GM19455 (cell line): ENCODE measurements at regions not wholly inside any gene's neighbourhood (a gene's known extent, or its start where the extent isn't known, plus 50 kb on each side); places are given as distances from the start of the nearest gene placed in this dataset.
"Not testable (repeated sequence)": the region's sequence is repeated elsewhere in the genome, so short reads cannot be mapped to it uniquely, and the experiment has no call there.

Experiments used
- ATAC-seq: cut with Tn5 transposase; IDR thresholded peaks from one replicate; pipeline ENCODE4 v1.9.1; 2021; ENCODE audit not compliant: unreplicated experiment

GRCh38 chr14:49159081-49159480, 427.1 kb downstream of the RPS29 start:
- no peak for ATAC-seq

- no peak for ATAC-seq
Observed at GRCh38 chr14:49139593-49139992, 446.6 kb downstream of the RPS29 start.

- ATAC-seq: no peak
Observed at GRCh38 chr14:49134940-49135339, 451.2 kb downstream of the RPS29 start.

- ATAC-seq: no peak
Observed at GRCh38 chr14:49121246-49121645, 464.9 kb downstream of the RPS29 start.

GRCh38 chr14:49114161-49114893, 471.9 kb downstream of the RPS29 start:
- ATAC-seq: no peak

GRCh38 chr14:49106741-49107667, 479.2 kb downstream of the RPS29 start:
- ATAC-seq: no peak

GRCh38 chr14:49105956-49106355, 480.2 kb downstream of the RPS29 start:
- ATAC-seq: no peak

GRCh38 chr14:49105512-49105911, 480.7 kb downstream of the RPS29 start:
- no peak for ATAC-seq

GRCh38 chr14:49092345-49092744, 493.8 kb downstream of the RPS29 start:
- no peak for ATAC-seq

- no peak for ATAC-seq
Observed at GRCh38 chr14:49089107-49089506, 497.1 kb downstream of the RPS29 start.

GRCh38 chr14:49073292-49073691, 512.9 kb downstream of the RPS29 start:
- not testable (repeated sequence) for ATAC-seq

- no peak for ATAC-seq
Observed at GRCh38 chr14:49058511-49058910, 527.7 kb downstream of the RPS29 start.

GRCh38 chr14:49057838-49058510, 528.2 kb downstream of the RPS29 start:
- no peak for ATAC-seq

GRCh38 chr14:49056021-49056420, 530.2 kb downstream of the RPS29 start:
- no peak for ATAC-seq

GRCh38 chr14:49052521-49052920, 533.7 kb downstream of the RPS29 start:
- ATAC-seq: no peak

- ATAC-seq: no peak
Observed at GRCh38 chr14:49051328-49052060, 534.7 kb downstream of the RPS29 start.

- ATAC-seq: no peak
Observed at GRCh38 chr14:49050822-49051221, 535.4 kb downstream of the RPS29 start.

- no peak for ATAC-seq
Observed at GRCh38 chr14:49049711-49050110, 536.5 kb downstream of the RPS29 start.

- no peak for ATAC-seq
Observed at GRCh38 chr14:49044981-49045380, 541.2 kb downstream of the RPS29 start.

GRCh38 chr14:49036984-49037516, 549.1 kb downstream of the RPS29 start:
- no peak for ATAC-seq

GRCh38 chr14:49036266-49036665, 549.9 kb downstream of the RPS29 start:
- no peak for ATAC-seq
